Kidney glomerular epithelial cell (primary cell): ENCODE measurements at regions not wholly inside any gene's neighbourhood (a gene's known extent, or its start where the extent isn't known, plus 50 kb on each side); places are given as distances from the start of the nearest gene placed in this dataset.
A peak's percentile ranks its signal among the peaks of the same experiment; 100 is the strongest.
"Not testable (repeated sequence)": the region's sequence is repeated elsewhere in the genome, so short reads cannot be mapped to it uniquely, and the experiment has no call there.

Source experiments
- DNase-seq: peaks from one replicate; lab custom pipeline; 2025; lab: John Stamatoyannopoulos, UW

DNA sequence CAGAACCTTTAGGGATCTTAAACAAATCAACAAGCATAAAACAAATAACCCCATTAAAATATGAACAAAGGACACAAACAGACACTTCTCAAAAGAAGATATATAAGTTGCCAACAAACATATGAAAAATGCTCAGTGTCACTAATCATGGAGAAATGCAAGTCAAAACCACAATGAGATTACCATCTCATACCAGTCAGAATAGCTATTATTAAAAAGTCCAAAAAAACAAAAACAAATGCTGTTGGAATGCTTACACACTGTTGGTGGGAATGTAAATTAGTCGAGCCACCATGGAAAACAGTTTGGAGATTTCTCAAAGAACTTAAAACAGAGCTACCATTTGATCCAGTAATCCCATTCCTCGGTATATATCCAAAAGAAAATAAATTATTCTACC is 423.6 kb downstream of the OTOL1 start:
- no peak for DNase-seq

DNA sequence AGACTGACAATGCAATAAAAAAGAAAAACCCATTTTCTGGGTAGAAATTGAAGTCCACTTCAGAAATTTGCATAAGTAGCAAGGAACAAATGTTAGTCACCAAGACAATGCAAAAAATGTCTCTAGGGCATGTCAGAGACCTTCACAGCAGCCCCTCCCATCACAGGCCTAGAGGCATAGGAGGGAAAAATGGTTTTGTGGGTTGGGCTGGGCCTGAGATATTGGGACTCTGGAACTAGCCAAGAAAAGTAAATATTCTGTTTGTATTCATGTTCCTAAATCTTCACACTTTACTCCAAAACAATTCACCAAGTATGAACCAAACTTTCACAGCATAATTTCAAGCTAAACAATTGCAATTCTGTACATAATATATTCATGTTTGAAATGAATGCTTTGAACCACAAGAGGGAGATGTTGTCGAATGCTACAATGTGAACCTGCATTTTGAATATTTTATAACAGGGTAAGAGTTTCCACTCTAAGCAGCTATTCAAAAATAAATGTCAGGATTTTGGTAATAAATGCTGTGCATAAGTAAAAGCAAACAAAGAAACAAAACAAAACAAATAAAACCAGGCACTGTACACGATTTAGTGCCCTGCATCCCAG is 429.2 kb downstream of the OTOL1 start:
- no peak for DNase-seq

- no peak for DNase-seq
Measured at GRCh38 chr3:161927131-161927530, 430.5 kb downstream of the OTOL1 start.

DNA sequence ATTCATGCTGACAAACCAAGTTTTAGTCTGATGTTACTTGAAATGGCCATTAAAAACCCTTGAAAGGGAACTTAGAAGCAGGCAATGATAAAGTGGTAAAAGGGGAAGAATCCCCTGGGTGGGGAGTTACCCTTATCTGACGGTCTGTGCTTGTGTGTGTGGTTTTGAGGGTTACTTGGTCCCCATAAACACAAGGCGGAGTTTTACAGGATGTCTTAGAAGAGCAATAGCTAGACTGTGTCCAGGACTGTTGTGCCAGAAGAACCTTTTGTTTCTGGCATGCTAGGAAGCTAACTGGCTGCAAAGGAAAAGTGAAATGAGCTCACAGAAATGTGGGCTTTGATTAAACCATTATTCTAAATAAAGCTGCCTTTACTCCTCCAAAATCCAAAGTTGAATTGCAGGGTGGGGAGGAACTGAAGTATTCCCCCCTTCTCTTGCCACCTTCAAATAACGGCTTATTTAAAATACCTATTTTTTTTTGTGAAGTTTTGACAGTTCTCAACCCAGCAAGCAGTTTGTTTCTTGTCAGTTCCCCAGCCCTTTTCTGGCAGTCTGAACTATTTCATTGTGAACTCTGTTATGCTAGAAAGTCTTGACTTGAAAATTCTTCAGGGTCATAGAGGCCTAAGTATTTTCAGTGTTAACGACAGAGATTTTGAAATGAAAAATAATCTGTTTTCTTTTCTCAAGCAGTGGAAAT is 443.5 kb downstream of the OTOL1 start:
- DNase-seq, result no peak

GRCh38 chr3:161940621-161940965 is 444.0 kb downstream of the OTOL1 start:
- DNase-seq, result no peak

- no peak for DNase-seq
Measured at GRCh38 chr3:161941891-161942290, 445.3 kb downstream of the OTOL1 start.

DNA sequence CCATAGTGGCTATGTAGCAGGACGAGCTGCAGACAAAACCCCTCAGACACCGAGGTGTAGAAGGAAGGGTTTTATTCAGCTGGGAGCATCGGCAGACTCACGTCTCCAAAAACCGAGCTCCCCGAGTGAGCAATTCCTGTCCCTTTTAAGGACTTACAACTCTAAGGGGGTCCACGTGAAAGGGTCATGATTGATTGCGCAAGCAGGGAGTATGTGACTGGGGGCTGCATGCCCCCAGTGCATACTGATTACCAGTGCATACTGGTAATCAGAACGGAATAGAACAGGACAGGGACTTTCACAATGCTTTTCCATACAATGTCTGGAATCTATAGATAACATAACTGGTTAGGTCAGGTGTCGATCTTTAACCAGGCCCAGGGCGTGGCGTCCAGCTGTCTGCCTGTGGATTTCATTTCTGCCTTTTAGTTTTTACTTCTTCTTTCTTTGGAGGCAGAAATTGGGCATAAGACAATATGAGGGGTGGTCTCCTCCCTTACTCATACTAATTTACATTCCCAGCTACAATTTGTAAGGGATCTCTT is 447.3 kb downstream of the OTOL1 start:
- not testable (repeated sequence) for DNase-seq

DNA sequence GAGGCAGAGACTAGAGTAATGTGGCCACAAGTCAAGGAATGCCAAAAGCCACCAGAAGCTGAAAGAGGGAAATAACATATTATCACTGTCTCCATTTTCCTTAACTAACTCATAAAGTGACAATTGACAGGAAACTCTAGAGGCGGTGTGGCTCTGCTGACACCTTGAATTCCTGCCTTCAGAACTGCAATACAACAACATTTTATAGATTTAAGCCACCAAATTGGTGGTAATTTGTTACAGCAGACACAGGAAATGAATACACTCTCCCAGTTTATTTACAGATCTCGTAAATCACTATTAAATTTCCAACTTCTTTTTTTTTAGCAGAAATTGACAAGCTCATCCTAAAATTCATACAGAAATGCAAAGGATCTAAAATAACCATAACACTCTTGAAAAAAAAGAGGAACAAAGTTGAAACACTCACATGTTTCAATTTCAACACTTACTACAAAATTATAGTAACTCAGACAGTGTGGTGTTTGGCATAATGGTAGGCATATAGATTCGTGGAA is 449.9 kb downstream of the OTOL1 start:
- no peak for DNase-seq

DNA sequence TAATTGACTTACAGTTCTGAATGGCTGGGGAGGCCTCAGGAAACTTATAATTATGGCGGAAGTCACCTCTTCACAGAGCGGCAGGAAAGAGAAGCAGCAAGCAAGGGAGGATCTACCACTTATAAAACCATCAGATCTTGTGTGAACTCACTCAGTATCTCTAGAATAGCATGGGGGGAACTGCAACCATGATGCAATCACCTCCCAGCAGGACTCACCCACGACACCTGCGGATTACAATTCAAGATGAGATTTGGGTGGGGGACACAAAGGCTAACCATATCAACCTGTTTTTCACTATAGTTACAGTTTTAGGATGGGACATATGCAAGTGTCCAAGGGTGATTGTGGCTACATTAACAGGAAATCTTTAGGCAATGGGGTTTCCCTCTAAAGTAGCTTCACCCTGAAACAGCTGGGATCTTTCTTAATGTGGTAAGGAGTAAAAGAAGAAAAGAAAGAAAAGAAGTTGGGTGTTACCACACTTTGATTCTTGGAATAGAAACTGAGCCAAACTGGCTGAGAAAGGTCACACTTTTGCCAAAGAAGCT is 453.8 kb downstream of the OTOL1 start:
- DNase-seq, result no peak

DNA sequence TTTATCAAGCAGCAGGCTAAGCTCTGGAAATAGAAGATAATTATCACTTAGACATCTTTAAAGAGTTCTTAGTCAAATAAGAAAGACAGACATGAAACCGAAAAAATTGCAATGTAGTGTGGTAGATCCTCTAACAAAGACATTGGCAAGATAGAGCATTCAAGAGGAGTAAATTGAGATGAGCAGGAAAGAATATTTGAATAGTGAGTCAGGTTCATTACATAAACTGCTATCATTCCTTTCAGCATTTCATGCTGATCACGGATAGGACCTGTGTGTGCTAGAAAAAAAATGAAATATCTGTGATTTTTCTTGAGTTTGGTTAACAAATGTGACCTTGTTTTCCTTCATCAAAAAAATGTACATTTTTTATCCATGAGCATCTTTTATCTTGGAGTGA is 460.9 kb downstream of the OTOL1 start:
- peak; percentile 14 for DNase-seq

DNA sequence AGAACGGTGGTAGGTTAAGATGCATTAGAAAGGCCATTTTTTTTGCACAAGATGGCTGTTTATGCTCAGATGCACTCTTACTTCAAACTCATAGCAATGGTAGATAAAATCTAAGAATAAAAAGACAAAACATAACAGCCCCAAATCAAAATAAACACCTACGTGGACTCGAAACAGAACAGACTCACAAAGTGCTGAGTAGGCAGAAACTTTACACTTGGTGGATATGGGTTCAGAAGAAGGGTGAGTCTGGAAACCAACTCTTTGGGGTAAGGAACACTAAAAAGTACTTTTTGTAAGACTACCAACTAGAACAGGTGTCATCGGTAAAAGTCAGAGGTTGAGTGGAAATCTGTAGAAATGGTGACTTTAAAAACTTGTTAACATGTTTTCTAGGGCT is 468.2 kb downstream of the OTOL1 start:
- DNase-seq, result no peak

GRCh38 chr3:161969867-161970266 is 473.3 kb downstream of the OTOL1 start:
- no peak for DNase-seq

- DNase-seq, result no peak
Measured at GRCh38 chr3:161975201-161975600, 478.6 kb downstream of the OTOL1 start.

- peak; percentile 50 for DNase-seq
Measured at GRCh38 chr3:161977063-161977462, 480.5 kb downstream of the OTOL1 start.

DNA sequence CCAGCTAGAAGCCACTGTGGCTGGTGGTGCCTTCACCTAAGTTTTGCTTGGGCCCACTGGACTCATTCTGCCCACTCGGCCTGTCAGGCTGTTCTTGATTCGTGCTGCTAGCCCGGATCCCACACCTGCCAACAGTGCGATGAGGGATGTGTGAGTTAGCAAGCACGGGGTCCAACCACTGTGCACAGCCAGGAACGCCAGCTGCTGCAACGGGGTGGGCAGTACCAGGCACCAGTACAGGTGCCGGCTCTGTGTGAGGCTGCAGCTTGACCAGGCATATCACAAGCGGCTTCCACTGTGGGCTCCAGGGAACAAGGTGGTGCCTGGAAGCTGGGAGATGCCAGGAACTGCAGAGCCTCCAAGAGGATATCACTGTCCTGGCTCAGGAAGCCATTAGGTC is 481.2 kb downstream of the OTOL1 start:
- DNase-seq, result no peak

- no peak for DNase-seq
Measured at GRCh38 chr3:161987933-161988332, 491.3 kb downstream of the OTOL1 start.

DNA sequence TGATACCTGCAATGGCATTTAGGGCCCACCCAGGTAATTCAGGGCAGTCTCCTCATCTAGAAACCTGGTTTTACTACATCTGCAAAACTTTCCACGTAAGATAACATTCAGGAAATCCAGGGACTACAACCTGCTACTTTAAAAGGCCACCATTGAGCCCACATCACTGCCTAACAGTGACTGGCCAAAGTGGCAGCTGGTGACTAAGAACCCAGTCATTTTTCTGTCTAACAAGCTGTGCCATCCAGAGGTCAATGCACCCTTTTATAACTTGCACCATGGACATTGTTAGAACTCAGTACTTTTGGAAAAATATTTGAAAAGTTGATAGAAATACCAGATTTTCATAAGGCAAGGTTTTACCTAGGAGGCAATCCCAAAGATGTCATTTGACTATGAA is 492.4 kb downstream of the OTOL1 start:
- no peak for DNase-seq

DNA sequence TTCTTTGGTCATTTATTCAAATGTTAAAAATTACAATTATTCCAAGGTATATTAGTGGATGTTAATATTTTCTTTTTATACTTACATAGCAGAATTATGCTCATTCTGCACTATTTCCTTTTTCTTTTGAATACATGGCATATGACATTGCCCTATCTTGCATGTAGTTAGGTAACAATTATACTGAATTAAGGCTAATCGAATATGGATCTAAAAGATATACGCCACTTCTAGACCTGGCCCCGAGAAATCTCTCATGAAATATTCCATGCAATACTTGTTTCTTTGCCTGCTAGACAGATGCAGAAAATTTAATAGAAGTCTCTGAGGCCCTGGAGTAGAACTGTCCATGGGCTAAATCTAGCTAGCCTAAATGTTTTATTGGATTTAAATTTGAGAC is 493.4 kb downstream of the OTOL1 start:
- no peak for DNase-seq

DNA sequence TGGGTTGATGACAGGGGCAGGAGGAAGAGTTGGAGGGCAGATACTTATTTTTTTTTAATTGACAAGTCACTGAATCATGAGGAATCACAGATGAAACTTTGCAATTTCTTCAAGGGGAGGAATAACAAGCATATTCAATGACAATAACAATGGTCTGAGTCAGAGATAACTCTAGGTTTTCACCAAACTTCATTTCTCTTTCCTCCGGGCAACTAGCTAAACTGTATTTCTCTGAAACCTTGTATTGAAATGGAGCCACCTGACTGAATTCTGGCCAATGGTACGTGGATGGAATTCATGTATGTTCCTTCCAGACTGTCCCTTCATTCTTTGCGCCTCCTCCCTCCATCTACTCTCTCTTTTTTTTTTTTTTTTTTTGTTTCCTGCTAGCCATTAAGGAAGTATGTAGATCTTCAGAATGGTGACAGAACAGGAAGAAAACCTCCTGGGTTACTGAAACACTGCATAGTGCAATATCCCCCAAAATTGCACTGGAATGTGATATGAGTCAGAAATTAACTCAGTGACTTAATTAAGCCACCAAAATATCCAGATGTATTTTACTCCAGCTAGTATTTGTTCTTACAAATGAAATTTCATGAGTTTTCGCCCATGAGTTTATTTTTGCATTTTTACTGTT is 495.4 kb downstream of the OTOL1 start:
- DNase-seq, result no peak

- no peak for DNase-seq
Measured at GRCh38 chr3:161999846-162000245, 503.2 kb downstream of the OTOL1 start.

DNA sequence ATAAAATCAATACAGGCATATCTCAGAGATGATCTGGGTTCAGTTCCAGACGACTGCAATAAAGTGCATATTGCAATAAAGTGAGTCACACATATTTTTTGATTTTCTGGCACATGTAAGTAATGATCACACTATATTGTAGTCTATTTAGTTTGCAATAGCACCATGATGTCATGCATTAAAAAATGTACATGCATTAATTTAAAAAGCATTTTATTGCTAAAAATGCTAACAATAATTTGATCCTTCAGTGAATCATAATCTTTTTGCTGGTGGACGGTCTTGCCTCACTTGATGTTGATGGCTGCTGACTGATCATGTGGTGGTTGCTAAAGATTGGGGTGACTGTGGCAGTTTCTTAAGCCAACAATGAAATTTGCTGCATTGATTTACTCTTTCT is 511.1 kb downstream of the OTOL1 start:
- DNase-seq, result no peak

- no peak for DNase-seq
Measured at GRCh38 chr3:162012633-162013032, 516.0 kb downstream of the OTOL1 start.

DNA sequence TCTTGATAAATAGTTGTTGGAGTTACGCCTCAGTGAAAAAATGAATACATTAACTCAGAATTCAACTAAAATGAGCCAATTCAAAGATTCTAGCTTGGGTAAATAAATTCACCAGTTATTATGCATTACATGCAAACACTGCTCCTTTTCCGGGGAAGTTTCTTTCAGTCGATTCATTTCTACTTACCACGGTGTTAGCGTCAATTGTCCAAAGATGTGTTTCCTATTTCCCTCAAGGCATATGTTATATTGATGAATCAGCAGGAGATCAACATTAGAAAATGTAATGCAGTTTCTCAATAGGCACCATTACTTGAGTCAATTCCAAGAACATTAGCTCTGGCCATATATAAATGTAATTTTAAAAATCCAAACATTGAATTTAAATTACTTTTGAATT is 517.7 kb downstream of the OTOL1 start:
- DNase-seq, result no peak
